ENCODE measurements at regions not wholly inside any gene's neighbourhood (a gene's known extent, or its start where the extent isn't known, plus 50 kb on each side); places are given as distances from the start of the nearest gene placed in this dataset.

DNA sequence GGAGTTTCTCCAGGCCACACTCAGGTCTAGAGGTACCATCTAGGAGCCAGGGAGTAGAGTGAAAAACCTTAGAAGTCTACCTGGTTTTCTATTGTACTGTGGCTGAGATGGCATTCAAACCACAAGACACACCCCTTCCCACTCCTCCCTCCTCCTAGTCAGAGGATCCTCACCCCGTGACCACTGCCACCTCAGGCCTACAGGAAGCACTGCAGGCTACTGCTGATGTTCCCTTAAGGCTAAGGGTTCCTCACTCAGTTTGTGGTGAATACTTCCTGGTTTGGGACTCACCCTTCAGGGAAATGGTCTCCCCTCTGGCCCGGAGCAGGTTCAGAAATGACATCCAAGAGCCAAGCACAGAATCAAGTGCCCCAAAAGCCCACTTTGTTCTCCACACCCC lies 1293.9 kb downstream of the JRKL start:
- H3K4me1 Mint-ChIP-seq (ENCODE audit: low read depth), result no peaks in the 10 kb centered on the region
- TF ChIP-seq, protein P1, sequence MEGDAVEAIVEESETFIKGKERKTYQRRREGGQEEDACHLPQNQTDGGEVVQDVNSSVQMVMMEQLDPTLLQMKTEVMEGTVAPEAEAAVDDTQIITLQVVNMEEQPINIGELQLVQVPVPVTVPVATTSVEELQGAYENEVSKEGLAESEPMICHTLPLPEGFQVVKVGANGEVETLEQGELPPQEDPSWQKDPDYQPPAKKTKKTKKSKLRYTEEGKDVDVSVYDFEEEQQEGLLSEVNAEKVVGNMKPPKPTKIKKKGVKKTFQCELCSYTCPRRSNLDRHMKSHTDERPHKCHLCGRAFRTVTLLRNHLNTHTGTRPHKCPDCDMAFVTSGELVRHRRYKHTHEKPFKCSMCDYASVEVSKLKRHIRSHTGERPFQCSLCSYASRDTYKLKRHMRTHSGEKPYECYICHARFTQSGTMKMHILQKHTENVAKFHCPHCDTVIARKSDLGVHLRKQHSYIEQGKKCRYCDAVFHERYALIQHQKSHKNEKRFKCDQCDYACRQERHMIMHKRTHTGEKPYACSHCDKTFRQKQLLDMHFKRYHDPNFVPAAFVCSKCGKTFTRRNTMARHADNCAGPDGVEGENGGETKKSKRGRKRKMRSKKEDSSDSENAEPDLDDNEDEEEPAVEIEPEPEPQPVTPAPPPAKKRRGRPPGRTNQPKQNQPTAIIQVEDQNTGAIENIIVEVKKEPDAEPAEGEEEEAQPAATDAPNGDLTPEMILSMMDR (IDR thresholded peaks at IDR 0.05), result no peak
- DNase-seq, result no peak
- no peaks in the 10 kb centered on the region for H3K36me3 Mint-ChIP-seq (ENCODE audit: low read depth)
- H3K9me3 Mint-ChIP-seq, result peaks cover 19% of the 10 kb centered on the region
- H3K27me3 Mint-ChIP-seq, result no peaks in the 10 kb centered on the region
- ChIA-PET CTCF (no interaction called here), POLR2A (no interaction called here)
- no peak overlapping the region for H3K27ac Mint-ChIP-seq
- ATAC-seq, result no peak
- H3K4me3 Mint-ChIP-seq, result no peak overlapping the region
- intact Hi-C loops (cut with micrococcal nuclease), result no loop called here

DNA sequence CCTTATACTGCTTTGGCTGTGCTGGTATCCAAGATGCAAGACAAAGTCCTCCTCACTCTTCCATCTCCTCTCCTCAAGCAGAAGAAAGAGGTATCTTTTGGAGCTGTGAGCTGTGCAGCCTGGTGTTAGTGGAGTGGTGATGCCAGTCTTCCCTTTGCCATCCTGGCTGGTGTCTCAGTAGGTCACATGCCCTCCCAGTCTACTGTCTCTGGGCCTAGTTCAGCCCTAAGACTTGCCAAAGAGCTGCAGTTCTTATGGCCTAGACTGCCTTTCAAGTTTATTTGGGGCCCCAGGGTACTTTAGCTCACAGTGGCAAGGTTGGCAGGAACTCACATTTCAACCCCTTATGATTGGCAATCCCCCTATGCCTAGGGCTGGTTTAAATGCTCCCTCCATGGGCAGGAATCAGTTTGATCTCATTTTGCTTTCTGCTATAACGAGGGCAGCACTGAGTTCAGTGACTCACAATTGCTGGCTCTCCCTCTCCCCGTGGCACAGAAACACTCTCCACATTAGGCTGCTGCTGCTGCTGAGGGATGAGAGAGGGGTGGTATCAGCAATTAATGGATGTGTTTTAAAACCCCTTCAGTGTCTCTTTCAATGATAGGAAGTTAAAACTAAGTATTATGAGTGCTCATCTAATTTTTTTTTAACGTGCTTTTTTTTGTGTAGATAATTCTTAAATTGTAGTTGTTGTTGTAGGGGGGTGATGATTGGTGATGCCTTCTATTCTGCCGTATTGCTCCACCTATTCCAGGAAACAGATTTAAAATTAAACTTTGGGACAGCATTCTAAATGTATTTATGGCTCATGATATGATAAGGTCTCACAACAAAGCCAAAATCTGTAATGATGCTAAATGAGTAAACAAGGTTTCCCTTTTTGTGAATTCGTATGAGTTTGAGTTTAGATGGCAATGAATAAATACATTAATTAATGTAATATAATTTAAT lies 1295.0 kb downstream of the JRKL start:
- Mint-ChIP-seq H3K4me1 (ENCODE audit: low read depth) (no peaks in the 10 kb centered on the region), H3K4me3 (no peak overlapping the region), H3K27me3 (no peaks in the 10 kb centered on the region), H3K27ac (no peak overlapping the region), H3K9me3 (peaks cover 20% of the 10 kb centered on the region), H3K36me3 (ENCODE audit: low read depth) (no peaks in the 10 kb centered on the region)
- ATAC-seq (no peak), DNase-seq (no peak)
- TF ChIP-seq, protein P1 (IDR thresholded peaks at IDR 0.05), result no peak
- POLR2A ChIA-PET, result no interaction called here
- intact Hi-C loops (cut with micrococcal nuclease), result no loop called here
- CTCF ChIA-PET, result no interaction called here

DNA sequence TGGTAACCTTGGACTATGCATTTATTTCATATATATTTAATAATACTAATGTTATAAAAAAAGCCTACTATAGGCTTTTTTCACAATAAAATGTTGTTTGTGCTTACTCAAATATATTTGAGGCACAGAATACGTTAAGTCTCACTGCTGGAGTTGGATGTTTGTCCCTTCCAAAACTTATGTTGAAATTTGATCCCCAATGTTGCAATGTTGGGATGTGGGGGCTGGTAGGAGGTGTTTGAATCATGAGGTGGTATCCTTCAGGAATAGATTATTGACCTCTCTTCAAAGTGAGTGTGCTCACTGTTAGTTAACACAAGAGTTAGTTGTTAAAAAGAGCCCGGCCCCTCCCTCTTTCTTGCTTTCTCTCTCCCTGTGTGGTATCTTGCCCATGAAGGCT lies 1295.9 kb downstream of the JRKL start:
- H3K4me1 Mint-ChIP-seq (ENCODE audit: low read depth), result no peaks in the 10 kb centered on the region
- DNase-seq (no peak), ATAC-seq (no peak)
- H3K27me3 Mint-ChIP-seq, result no peaks in the 10 kb centered on the region
- TF ChIP-seq, protein P1 (IDR thresholded peaks at IDR 0.05), result no peak
- H3K27ac Mint-ChIP-seq, result no peak overlapping the region
- ChIA-PET POLR2A (no interaction called here), CTCF (no interaction called here)
- no peak overlapping the region for H3K4me3 Mint-ChIP-seq
- intact Hi-C loops (cut with micrococcal nuclease), result no loop called here
- H3K9me3 Mint-ChIP-seq, result peaks cover 20% of the 10 kb centered on the region
- no peaks in the 10 kb centered on the region for H3K36me3 Mint-ChIP-seq (ENCODE audit: low read depth)

DNA sequence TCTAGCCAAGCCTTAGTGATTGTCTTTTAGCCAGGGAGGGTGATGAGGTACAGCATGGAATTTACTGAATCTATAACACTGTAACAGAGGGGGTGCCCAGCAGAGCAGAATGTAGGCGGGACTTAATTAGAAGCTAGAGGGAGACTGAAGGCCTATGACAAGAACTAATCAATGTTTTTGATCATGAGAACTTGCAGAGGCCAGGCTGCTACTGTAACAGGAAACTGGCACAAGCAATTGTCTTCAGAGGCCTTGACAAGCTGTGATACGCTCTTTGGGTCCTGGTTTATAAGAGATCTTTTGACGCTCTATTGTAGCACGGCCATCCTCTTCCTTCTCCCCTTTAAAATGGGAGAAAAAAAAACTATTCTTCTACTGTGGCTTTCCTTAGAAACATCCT lies 1297.3 kb downstream of the JRKL start:
- POLR2A ChIA-PET, result no interaction called here
- H3K27me3 Mint-ChIP-seq, result no peaks in the 10 kb centered on the region
- H3K4me3 Mint-ChIP-seq, result no peak overlapping the region
- H3K27ac Mint-ChIP-seq, result no peak overlapping the region
- H3K9me3 Mint-ChIP-seq, result peaks cover 17% of the 10 kb centered on the region
- CTCF ChIA-PET, result interaction anchor here (0.9 kb wide), 1 partner anchor 12 kb away, joined by 3 read pairs; no protein-coding TSS in a partner anchor
- TF ChIP-seq, protein P1 (IDR thresholded peaks at IDR 0.05), result no peak
- no peak for ATAC-seq
- no peaks in the 10 kb centered on the region for H3K36me3 Mint-ChIP-seq (ENCODE audit: low read depth)
- no peak for DNase-seq
- no peaks in the 10 kb centered on the region for H3K4me1 Mint-ChIP-seq (ENCODE audit: low read depth)
- intact Hi-C loops (cut with micrococcal nuclease), result no loop called here

DNA sequence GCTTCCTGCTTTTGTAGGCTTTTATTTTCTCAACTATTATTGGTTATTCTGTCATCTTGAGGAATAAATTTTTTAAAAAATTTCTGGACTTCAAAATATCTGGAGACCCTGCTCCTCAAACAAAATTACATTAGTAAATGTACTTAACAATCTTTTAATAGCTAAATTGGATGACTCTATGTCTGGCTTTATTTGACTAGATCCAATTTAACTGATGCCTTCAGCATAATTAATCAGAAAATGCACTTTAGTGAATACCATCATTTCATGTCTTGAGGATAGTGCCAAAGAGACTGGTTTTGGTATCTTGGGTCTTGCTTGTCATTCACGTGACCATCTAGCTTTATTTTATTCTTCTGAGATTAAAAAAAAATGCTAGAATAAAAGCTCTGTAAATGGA lies 1301.2 kb downstream of the JRKL start:
- Mint-ChIP-seq H3K27me3 (no peaks in the 10 kb centered on the region), H3K4me1 (ENCODE audit: low read depth) (no peaks in the 10 kb centered on the region), H3K4me3 (no peak overlapping the region), H3K9me3 (peaks cover 17% of the 10 kb centered on the region), H3K27ac (no peak overlapping the region), H3K36me3 (ENCODE audit: low read depth) (no peaks in the 10 kb centered on the region)
- TF ChIP-seq, protein P1 (IDR thresholded peaks at IDR 0.05), result no peak
- DNase-seq (no peak), ATAC-seq (no peak)
- intact Hi-C loops (cut with micrococcal nuclease), result no loop called here
- ChIA-PET POLR2A (no interaction called here), CTCF (no interaction called here)
